ENCODE measurements at regions not wholly inside any gene's neighbourhood (a gene's known extent, or its start where the extent isn't known, plus 50 kb on each side); places are given as distances from the start of the nearest gene placed in this dataset.

DNA sequence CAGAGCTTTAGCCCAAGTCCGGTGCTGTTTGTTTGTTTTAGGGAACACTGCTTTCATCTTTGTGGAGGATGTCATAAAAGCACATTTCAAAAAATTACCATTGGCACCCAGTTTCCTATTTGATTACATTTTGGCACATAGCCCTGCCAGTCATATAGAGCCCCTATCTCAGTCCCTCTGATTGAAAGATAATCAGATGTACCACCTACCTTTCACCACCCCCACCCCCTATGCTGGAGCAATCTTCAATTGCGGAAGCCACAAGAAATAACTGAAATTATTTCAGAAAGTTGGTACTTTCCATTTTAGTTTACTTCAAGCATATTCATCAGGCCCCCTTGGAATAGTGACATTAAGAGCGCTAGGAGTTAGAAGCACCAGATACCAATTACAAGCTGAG is 136.7 kb upstream of the RPL34 start:
- Histone ChIP-seq H3K9me1 (replicated peaks; ENCODE audit: control insufficient read depth, extremely low read depth, insufficient read depth, low read length) (no peaks in the 10 kb centered on the region), H4K20me1 (replicated peaks; ENCODE audit: control insufficient read depth, extremely low read depth, insufficient read depth, low read length) (no peaks in the 10 kb centered on the region), H3K79me2 (ENCODE audit: control insufficient read depth, insufficient read depth, low read length) (no peaks in the 10 kb centered on the region), H3K4me2 (ENCODE audit: insufficient read depth, low read length) (no peak overlapping the region), H3K27me3 (ENCODE audit: control insufficient read depth in 2 of 2, insufficient read depth in 2 of 2, low read length in 2 of 2) (no peaks in the 10 kb centered on the region), H3K4me1 (ENCODE audit: control insufficient read depth, extremely low read depth, insufficient read depth, low read length) (no peaks in the 10 kb centered on the region), H3K9me3 (replicated peaks; ENCODE audit: control insufficient read depth, insufficient read depth, low read length) (no peaks in the 10 kb centered on the region), H3K36me3 (ENCODE audit: control insufficient read depth in 2 of 2, extremely low read depth in 1 of 2, insufficient read depth in 2 of 2, low read length in 2 of 2) (no peaks in the 10 kb centered on the region), H3K4me3 (replicated peaks in 1 of 3; ENCODE audit: insufficient read depth in 1 of 3, low read depth in 1 of 3, low read length in 3 of 3) (no peak overlapping the region), H2AFZ (ENCODE audit: low read depth, low read length) (no peak overlapping the region), H3K9ac (replicated peaks; ENCODE audit: extremely low read depth, insufficient read depth, low read length) (no peak overlapping the region), H3K27ac (ENCODE audit: insufficient read depth, low read depth, low read length) (no peak overlapping the region)
- ChIA-PET POLR2A (no interaction called here), CTCF (no interaction called here)
- dilution Hi-C loops (cut with MboI; ENCODE audit: extremely low pct_ligation_motif_present, low sequenced_read_pairs): no loop called here
- DNase-seq (ENCODE audit: low read depth, low spot score): no peak
- no TSS peak for BruUV-seq (replicated peaks)
- TF ChIP-seq, protein P1, sequence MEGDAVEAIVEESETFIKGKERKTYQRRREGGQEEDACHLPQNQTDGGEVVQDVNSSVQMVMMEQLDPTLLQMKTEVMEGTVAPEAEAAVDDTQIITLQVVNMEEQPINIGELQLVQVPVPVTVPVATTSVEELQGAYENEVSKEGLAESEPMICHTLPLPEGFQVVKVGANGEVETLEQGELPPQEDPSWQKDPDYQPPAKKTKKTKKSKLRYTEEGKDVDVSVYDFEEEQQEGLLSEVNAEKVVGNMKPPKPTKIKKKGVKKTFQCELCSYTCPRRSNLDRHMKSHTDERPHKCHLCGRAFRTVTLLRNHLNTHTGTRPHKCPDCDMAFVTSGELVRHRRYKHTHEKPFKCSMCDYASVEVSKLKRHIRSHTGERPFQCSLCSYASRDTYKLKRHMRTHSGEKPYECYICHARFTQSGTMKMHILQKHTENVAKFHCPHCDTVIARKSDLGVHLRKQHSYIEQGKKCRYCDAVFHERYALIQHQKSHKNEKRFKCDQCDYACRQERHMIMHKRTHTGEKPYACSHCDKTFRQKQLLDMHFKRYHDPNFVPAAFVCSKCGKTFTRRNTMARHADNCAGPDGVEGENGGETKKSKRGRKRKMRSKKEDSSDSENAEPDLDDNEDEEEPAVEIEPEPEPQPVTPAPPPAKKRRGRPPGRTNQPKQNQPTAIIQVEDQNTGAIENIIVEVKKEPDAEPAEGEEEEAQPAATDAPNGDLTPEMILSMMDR (IDR thresholded peaks at IDR 0.05; ENCODE audit: extremely low read depth in 1 of 2, insufficient read depth in 1 of 2, low read depth in 1 of 2, low read length in 2 of 2): no peak
- TF ChIP-seq GATA2 (IDR thresholded peaks at IDR 0.05; ENCODE audit: insufficient read depth, insufficient read length, low read depth, low read length) (no peak), EZH2 (IDR thresholded peaks at IDR 0.05; ENCODE audit: borderline replicate concordance, low read depth, low read length, severe bottlenecking) (no peak), FOS (IDR thresholded peaks at IDR 0.05; ENCODE audit: borderline replicate concordance, insufficient read depth, low read length) (no peak), POLR2A (IDR thresholded peaks at IDR 0.05; ENCODE audit: low read depth, low read length) (no peak), JUN (IDR thresholded peaks at IDR 0.05; ENCODE audit: borderline replicate concordance, insufficient read depth, insufficient read length, low read depth) (no peak), MAX (IDR thresholded peaks at IDR 0.05; ENCODE audit: insufficient read depth, insufficient read length) (no peak), MYC (IDR thresholded peaks at IDR 0.05; ENCODE audit: low read depth, low read length) (no peak), POLR2AphosphoS5 (IDR thresholded peaks at IDR 0.05; ENCODE audit: insufficient read depth, low read depth, low read length) (no peak)
- FAIRE-seq: no peak
- intact Hi-C loops (cut with micrococcal nuclease): no loop called here

Measured in endothelial cell of umbilical vein (primary cell).